DOHH2 (cell line): ENCODE measurements at regions not wholly inside any gene's neighbourhood (a gene's known extent, or its start where the extent isn't known, plus 50 kb on each side); places are given as distances from the start of the nearest gene placed in this dataset.

Experiments used
- H3F3A ChIP-seq: fragments of 200-600 bp; sonication (generic), shearing (Covaris generic); 2 replicates; pipeline ENCODE4 v1.6.0; 2016; ENCODE audit warnings: antibody characterized with exemption, mild to moderate bottlenecking; ENCODE audit not compliant: control insufficient read depth, insufficient read depth
- H3K27ac ChIP-seq: fragments of 200-600 bp; sonication (generic); 2 replicates; pipeline ENCODE4 v1.5.1; 2014; ENCODE audit warnings: low read depth, mild to moderate bottlenecking, low read length, moderate library complexity
- H3K27me3 ChIP-seq: fragments of 200-600 bp; sonication (generic); 2 replicates; pipeline ENCODE4 v1.6.1; 2014; ENCODE audit warnings: mild to moderate bottlenecking, low read length, mixed read lengths; ENCODE audit not compliant: control insufficient read depth
- H3K36me3 ChIP-seq: fragments of 200-600 bp; sonication (generic); 2 replicates; pipeline ENCODE4 v1.6.1; 2014; ENCODE audit warnings: mild to moderate bottlenecking, low read length, moderate library complexity, mixed read lengths; ENCODE audit not compliant: control insufficient read depth
- H3K4me1 ChIP-seq: fragments of 200-600 bp; sonication (generic); 2 replicates; pipeline ENCODE4 v1.6.1; 2014; ENCODE audit warnings: mild to moderate bottlenecking, low read length, mixed read lengths; ENCODE audit not compliant: control insufficient read depth
- H3K4me2 ChIP-seq: fragments of 200-600 bp; sonication (generic); 2 replicates; pipeline ENCODE4 v1.6.0; 2014; ENCODE audit warnings: mild to moderate bottlenecking, low read length, moderate library complexity
- H3K4me3 ChIP-seq: fragments of 200-600 bp; sonication (generic); 2 replicates; pipeline ENCODE4 v1.5.1; 2014; ENCODE audit warnings: mild to moderate bottlenecking, low read length, mixed read lengths
- H3K79me2 ChIP-seq: fragments of 200-600 bp; sonication (generic); 2 replicates; pipeline ENCODE4 v1.6.1; 2014; ENCODE audit warnings: mild to moderate bottlenecking, low read length, mixed read lengths; ENCODE audit not compliant: control insufficient read depth
- H3K9me2 ChIP-seq: fragments of 200-600 bp; sonication (generic); replicated peaks from 2 replicates; pipeline ENCODE4 v1.6.1; 2014; ENCODE audit warnings: mild to moderate bottlenecking, low read length, mixed read lengths; ENCODE audit not compliant: control insufficient read depth
- H3K9me3 ChIP-seq: fragments of 200-600 bp; sonication (generic); 2 replicates; pipeline ENCODE4 v1.6.1; 2014; ENCODE audit warnings: antibody characterized with exemption, low read length, mixed read lengths; ENCODE audit not compliant: control insufficient read depth, insufficient read depth
- H4K20me1 ChIP-seq: fragments of 200-600 bp; sonication (generic); 2 replicates; pipeline ENCODE4 v1.6.0; 2014; ENCODE audit warnings: low read depth, mild to moderate bottlenecking, antibody characterized with exemption, low read length, moderate library complexity; ENCODE audit not compliant: control insufficient read depth, insufficient read depth
- EZH2phosphoT487 ChIP-seq: fragments of 200-600 bp; sonication (generic); IDR thresholded peaks from 2 replicates; pipeline ENCODE4 v1.6.1; 2017; ENCODE audit warnings: borderline replicate concordance, mild to moderate bottlenecking, antibody characterized with exemption, low read length, moderate library complexity, mixed read lengths
- TF ChIP-seq, protein P1 (sequence below): fragments of 200-600 bp; sonication (generic); IDR thresholded peaks from one replicate; pipeline ENCODE4 v1.5.1; 2014; ENCODE audit warnings: antibody characterized with exemption, mild to moderate bottlenecking, low read depth, low read length; ENCODE audit not compliant: poor library complexity, severe bottlenecking

- Histone ChIP-seq H3K27me3 (no peaks in the 10 kb centered on the region), H3F3A (0 out of 2 replicates have a peak, but pooled peaks cover 8% of the 10 kb centered on the region), H3K27ac (no peak overlapping the region), H3K9me3 (peaks cover 13% of the 10 kb centered on the region; the same call in 1 of the 2 replicates), H3K4me3 (no peak overlapping the region), H4K20me1 (no peaks in the 10 kb centered on the region), H3K4me1 (peaks cover 6% of the 10 kb centered on the region), H3K79me2 (no peaks in the 10 kb centered on the region), H3K9me2 (no peaks in the 10 kb centered on the region), H3K36me3 (no peaks in the 10 kb centered on the region), H3K4me2 (no peak overlapping the region)
- TF ChIP-seq EZH2phosphoT487, result no peak
Observed at GRCh38 chr4:3361896-3362295, 69.1 kb downstream of the RGS12 start.

DNA sequence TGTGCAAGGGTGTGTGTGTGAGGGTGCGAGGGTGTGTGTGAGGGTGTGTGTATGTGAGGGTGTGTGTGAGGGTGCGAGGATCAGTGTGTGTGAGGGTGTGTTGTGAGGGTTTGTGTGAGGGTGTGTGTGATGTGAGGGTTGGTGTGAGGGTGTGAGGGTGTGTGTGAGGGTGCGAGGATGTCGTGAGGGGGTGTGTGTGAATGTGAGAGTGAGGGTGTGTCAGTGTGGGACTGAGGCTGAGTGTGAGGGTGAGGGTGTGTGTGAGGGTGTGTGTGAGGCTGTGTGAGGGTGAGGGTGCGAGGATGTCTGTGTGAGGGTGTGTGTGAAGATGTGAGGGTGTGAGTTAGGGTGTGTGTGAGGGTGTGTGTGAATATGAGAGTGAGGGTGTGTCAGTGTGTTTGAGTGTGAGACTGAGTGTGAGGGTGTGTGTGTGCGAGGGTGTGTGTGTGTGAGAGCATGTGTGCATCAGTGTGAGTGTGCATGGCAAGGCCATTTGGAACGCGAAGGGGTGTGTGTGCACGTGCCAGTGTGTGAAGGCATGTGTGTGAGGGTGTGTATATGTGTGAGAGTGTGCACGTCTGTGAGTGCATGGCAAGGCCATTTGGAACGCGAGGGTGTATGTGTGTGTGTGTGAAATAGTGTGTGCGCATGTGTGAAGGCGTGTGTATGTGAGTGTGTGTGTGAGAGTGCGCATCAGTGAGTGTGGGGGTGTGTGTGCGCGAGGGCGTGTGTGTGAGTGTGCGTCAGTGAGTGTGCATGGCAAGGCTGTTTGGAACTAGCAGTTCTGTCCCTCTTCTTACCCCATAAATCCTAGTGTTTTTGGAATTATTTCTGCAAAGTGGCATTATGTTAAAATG, 69.8 kb downstream of the RGS12 start:
- H3K79me2 ChIP-seq, result no peaks in the 10 kb centered on the region
- no peaks in the 10 kb centered on the region for H3K9me2 ChIP-seq
- H3F3A ChIP-seq, result 0 out of 2 replicates have a peak, but pooled peaks cover 8% of the 10 kb centered on the region
- H3K27me3 ChIP-seq, result no peaks in the 10 kb centered on the region
- H3K4me1 ChIP-seq, result peaks cover 6% of the 10 kb centered on the region
- H4K20me1 ChIP-seq, result no peaks in the 10 kb centered on the region
- H3K27ac ChIP-seq, result no peak overlapping the region
- no peak overlapping the region for H3K4me3 ChIP-seq
- no peaks in the 10 kb centered on the region for H3K36me3 ChIP-seq
- no peak overlapping the region for H3K4me2 ChIP-seq
- TF ChIP-seq, protein P1, sequence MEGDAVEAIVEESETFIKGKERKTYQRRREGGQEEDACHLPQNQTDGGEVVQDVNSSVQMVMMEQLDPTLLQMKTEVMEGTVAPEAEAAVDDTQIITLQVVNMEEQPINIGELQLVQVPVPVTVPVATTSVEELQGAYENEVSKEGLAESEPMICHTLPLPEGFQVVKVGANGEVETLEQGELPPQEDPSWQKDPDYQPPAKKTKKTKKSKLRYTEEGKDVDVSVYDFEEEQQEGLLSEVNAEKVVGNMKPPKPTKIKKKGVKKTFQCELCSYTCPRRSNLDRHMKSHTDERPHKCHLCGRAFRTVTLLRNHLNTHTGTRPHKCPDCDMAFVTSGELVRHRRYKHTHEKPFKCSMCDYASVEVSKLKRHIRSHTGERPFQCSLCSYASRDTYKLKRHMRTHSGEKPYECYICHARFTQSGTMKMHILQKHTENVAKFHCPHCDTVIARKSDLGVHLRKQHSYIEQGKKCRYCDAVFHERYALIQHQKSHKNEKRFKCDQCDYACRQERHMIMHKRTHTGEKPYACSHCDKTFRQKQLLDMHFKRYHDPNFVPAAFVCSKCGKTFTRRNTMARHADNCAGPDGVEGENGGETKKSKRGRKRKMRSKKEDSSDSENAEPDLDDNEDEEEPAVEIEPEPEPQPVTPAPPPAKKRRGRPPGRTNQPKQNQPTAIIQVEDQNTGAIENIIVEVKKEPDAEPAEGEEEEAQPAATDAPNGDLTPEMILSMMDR, result no peak
- no peak for TF ChIP-seq EZH2phosphoT487
- peaks cover 8% of the 10 kb centered on the region; the same call in 1 of the 2 replicates for H3K9me3 ChIP-seq

DNA sequence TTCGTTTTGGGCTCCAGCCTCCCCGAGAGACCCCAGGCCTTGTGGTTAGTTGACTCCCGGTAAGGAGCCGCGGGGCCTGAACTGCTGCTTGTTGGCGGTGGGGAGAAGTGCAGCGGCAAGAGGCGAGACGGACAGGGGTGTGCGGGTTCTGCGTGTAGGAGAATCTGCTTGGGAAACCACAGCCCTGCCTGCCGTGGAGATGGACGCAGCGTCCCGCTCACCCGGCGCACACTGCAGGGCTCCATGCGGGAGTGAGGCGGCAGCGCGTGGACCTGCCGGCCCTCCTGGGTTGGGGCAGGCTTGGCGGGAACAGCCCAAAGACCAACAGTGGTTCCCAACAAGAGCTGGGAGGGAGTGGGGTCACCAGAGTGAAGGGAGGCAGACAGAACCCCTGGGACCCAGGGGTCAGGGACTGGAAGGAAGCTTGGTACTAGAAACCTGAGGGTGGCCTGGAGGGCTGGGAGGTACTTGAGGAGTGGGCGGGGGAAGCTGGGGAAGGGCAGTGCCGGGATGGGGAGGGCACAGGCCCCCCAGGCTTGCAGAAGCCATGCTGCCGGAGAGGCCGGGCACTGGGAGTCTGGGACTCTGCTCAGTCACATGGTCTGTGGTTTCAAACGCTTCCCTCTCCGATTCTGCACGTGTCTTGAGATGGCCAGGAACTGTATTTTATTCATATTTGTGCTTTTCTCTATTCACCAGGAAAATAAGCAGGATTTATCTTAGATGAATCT, 70.8 kb downstream of the RGS12 start:
- Histone ChIP-seq H3F3A (0 out of 2 replicates have a peak, but pooled peaks cover under 1% of the 10 kb centered on the region), H3K79me2 (no peaks in the 10 kb centered on the region), H3K4me3 (no peak overlapping the region), H3K4me2 (no peak overlapping the region), H4K20me1 (no peaks in the 10 kb centered on the region), H3K9me2 (no peaks in the 10 kb centered on the region), H3K27me3 (no peaks in the 10 kb centered on the region), H3K4me1 (peaks cover 1% of the 10 kb centered on the region), H3K27ac (no peak overlapping the region), H3K9me3 (peaks cover 1% of the 10 kb centered on the region; the same call in 1 of the 2 replicates), H3K36me3 (no peaks in the 10 kb centered on the region)
- no peak for TF ChIP-seq EZH2phosphoT487
- TF ChIP-seq, protein P1, result no peak
